NCI-H2081 (cell line): ENCODE measurements at regions not wholly inside any gene's neighbourhood (a gene's known extent, or its start where the extent isn't known, plus 50 kb on each side); places are given as distances from the start of the nearest gene placed in this dataset.
"Not testable (repeated sequence)": the region's sequence is repeated elsewhere in the genome, so short reads cannot be mapped to it uniquely, and the experiment has no call there.

Source experiments
- DNase-seq, 2 experiments: peaks; one replicate each; lab custom pipeline; 2025; lab: John Stamatoyannopoulos, UW

- no peak for DNase-seq
Observed at GRCh38 chr13:87094646-87095045, 576.5 kb upstream of the SLITRK5 start.

GRCh38 chr13:87100431-87100830, 570.7 kb upstream of the SLITRK5 start:
- DNase-seq, result no peak

GRCh38 chr13:87107651-87108050, 563.5 kb upstream of the SLITRK5 start:
- no peak for DNase-seq

GRCh38 chr13:87120476-87120875, 550.7 kb upstream of the SLITRK5 start:
- DNase-seq, result no peak

- no peak for DNase-seq
Observed at GRCh38 chr13:87122551-87122950, 548.6 kb upstream of the SLITRK5 start.

- DNase-seq, result peak in 1 of 2 experiments; percentile 5
Observed at GRCh38 chr13:87123987-87124784, 547.0 kb upstream of the SLITRK5 start.

- no peak for DNase-seq
Observed at GRCh38 chr13:87124785-87125074, 546.4 kb upstream of the SLITRK5 start.

- peak; percentile 45 to 89 for DNase-seq
Observed at GRCh38 chr13:87128036-87128435, 543.1 kb upstream of the SLITRK5 start.

- DNase-seq, result no peak
Observed at GRCh38 chr13:87128491-87128890, 542.7 kb upstream of the SLITRK5 start.

GRCh38 chr13:87129602-87130300, 541.4 kb upstream of the SLITRK5 start:
- no peak for DNase-seq

- peak in 1 of 2 experiments; percentile 31 for DNase-seq
Observed at GRCh38 chr13:87130423-87130822, 540.7 kb upstream of the SLITRK5 start.

GRCh38 chr13:87131611-87132010, 539.6 kb upstream of the SLITRK5 start:
- no peak for DNase-seq

GRCh38 chr13:87138866-87139265, 532.3 kb upstream of the SLITRK5 start:
- no peak for DNase-seq

- no peak for DNase-seq
Observed at GRCh38 chr13:87147076-87147475, 524.1 kb upstream of the SLITRK5 start.

- DNase-seq, result no peak
Observed at GRCh38 chr13:87153371-87153770, 517.8 kb upstream of the SLITRK5 start.

- no peak for DNase-seq
Observed at GRCh38 chr13:87166348-87166747, 504.8 kb upstream of the SLITRK5 start.

- no peak for DNase-seq
Observed at GRCh38 chr13:87168390-87168789, 502.8 kb upstream of the SLITRK5 start.

- no peak for DNase-seq
Observed at GRCh38 chr13:87169337-87169736, 501.8 kb upstream of the SLITRK5 start.

- no peak for DNase-seq
Observed at GRCh38 chr13:87172166-87172835, 498.9 kb upstream of the SLITRK5 start.

- DNase-seq, result not testable (repeated sequence)
Observed at GRCh38 chr13:87185138-87185537, 486.0 kb upstream of the SLITRK5 start.

GRCh38 chr13:87186647-87187046, 484.5 kb upstream of the SLITRK5 start:
- DNase-seq, result not testable (repeated sequence)

GRCh38 chr13:87191485-87191884, 479.7 kb upstream of the SLITRK5 start:
- DNase-seq, result not testable (repeated sequence)

GRCh38 chr13:87198371-87198770, 472.8 kb upstream of the SLITRK5 start:
- no peak for DNase-seq
